ENCODE measurements at regions not wholly inside any gene's neighbourhood (a gene's known extent, or its start where the extent isn't known, plus 50 kb on each side); places are given as distances from the start of the nearest gene placed in this dataset.

- H3K27ac ChIP-seq (ENCODE audit: low read length): no peak overlapping the region
- no peak overlapping the region for H3K4me2 ChIP-seq (ENCODE audit: insufficient read depth, low read length)
- DNase-seq (no peak), ATAC-seq (ENCODE audit: insufficient read depth, low read depth) (no peak)
- H2AFZ ChIP-seq (ENCODE audit: low read depth, low read length): no peak overlapping the region
- no peaks in the 10 kb centered on the region for H4K20me1 ChIP-seq (ENCODE audit: insufficient read depth, low read length)
- no peaks in the 10 kb centered on the region for H3K27me3 ChIP-seq (ENCODE audit: insufficient read depth, low read length, poor library complexity)
- no peaks in the 10 kb centered on the region for H3K79me2 ChIP-seq (ENCODE audit: insufficient read depth, low read length)
- H3K36me3 ChIP-seq (ENCODE audit: insufficient read depth, low read length): no peaks in the 10 kb centered on the region
- TF ChIP-seq EZH2 (IDR thresholded peaks at IDR 0.05; ENCODE audit: borderline replicate concordance, low read depth, low read length, severe bottlenecking) (no peak), CTCF (IDR thresholded peaks at IDR 0.05; ENCODE audit: borderline replicate concordance, extremely low read depth, low read length, poor library complexity, severe bottlenecking) (no peak)
- no peak overlapping the region for H3K4me3 ChIP-seq (ENCODE audit: low read depth in 1 of 2, low read length in 2 of 2)
- H3K4me1 ChIP-seq (ENCODE audit: insufficient read depth, low read length): no peaks in the 10 kb centered on the region
- H3K9me3 ChIP-seq (ENCODE audit: insufficient read depth, low read length, severe bottlenecking): no peaks in the 10 kb centered on the region
- no peak overlapping the region for H3K9ac ChIP-seq (ENCODE audit: low read depth, low read length)
These were observed 322.2 kb downstream of the SHANK2 start for GRCh38 chr11:70930215-70930614.

GRCh38 chr11:70931430-70931829 lies 320.9 kb downstream of the SHANK2 start:
- Histone ChIP-seq H3K9me3 (ENCODE audit: insufficient read depth, low read length, severe bottlenecking) (no peaks in the 10 kb centered on the region), H3K4me3 (ENCODE audit: low read depth in 1 of 2, low read length in 2 of 2) (no peak overlapping the region), H3K27me3 (ENCODE audit: insufficient read depth, low read length, poor library complexity) (no peaks in the 10 kb centered on the region), H3K4me1 (ENCODE audit: insufficient read depth, low read length) (no peaks in the 10 kb centered on the region), H3K79me2 (ENCODE audit: insufficient read depth, low read length) (no peaks in the 10 kb centered on the region), H3K27ac (ENCODE audit: low read length) (no peak overlapping the region), H3K4me2 (ENCODE audit: insufficient read depth, low read length) (no peak overlapping the region), H3K36me3 (ENCODE audit: insufficient read depth, low read length) (no peaks in the 10 kb centered on the region), H2AFZ (ENCODE audit: low read depth, low read length) (no peak overlapping the region), H3K9ac (ENCODE audit: low read depth, low read length) (no peak overlapping the region), H4K20me1 (ENCODE audit: insufficient read depth, low read length) (no peaks in the 10 kb centered on the region)
- DNase-seq (no peak), ATAC-seq (ENCODE audit: insufficient read depth, low read depth) (no peak)
- TF ChIP-seq CTCF (IDR thresholded peaks at IDR 0.05; ENCODE audit: borderline replicate concordance, extremely low read depth, low read length, poor library complexity, severe bottlenecking) (no peak), EZH2 (IDR thresholded peaks at IDR 0.05; ENCODE audit: borderline replicate concordance, low read depth, low read length, severe bottlenecking) (no peak)

GRCh38 chr11:70933981-70934583 lies 318.3 kb downstream of the SHANK2 start:
- Histone ChIP-seq H3K9ac (ENCODE audit: low read depth, low read length) (no peak overlapping the region), H3K79me2 (ENCODE audit: insufficient read depth, low read length) (no peaks in the 10 kb centered on the region), H3K4me1 (ENCODE audit: insufficient read depth, low read length) (no peaks in the 10 kb centered on the region), H2AFZ (ENCODE audit: low read depth, low read length) (no peak overlapping the region), H3K27ac (ENCODE audit: low read length) (no peak overlapping the region), H3K4me2 (ENCODE audit: insufficient read depth, low read length) (no peak overlapping the region), H4K20me1 (ENCODE audit: insufficient read depth, low read length) (no peaks in the 10 kb centered on the region), H3K4me3 (ENCODE audit: low read depth in 1 of 2, low read length in 2 of 2) (no peak overlapping the region), H3K27me3 (ENCODE audit: insufficient read depth, low read length, poor library complexity) (no peaks in the 10 kb centered on the region), H3K9me3 (ENCODE audit: insufficient read depth, low read length, severe bottlenecking) (no peaks in the 10 kb centered on the region), H3K36me3 (ENCODE audit: insufficient read depth, low read length) (no peaks in the 10 kb centered on the region)
- DNase-seq (no peak), ATAC-seq (ENCODE audit: insufficient read depth, low read depth) (no peak)
- TF ChIP-seq EZH2 (IDR thresholded peaks at IDR 0.05; ENCODE audit: borderline replicate concordance, low read depth, low read length, severe bottlenecking) (no peak), CTCF (IDR thresholded peaks at IDR 0.05; ENCODE audit: borderline replicate concordance, extremely low read depth, low read length, poor library complexity, severe bottlenecking) (no peak)
